ENCODE measurements at regions not wholly inside any gene's neighbourhood (a gene's known extent, or its start where the extent isn't known, plus 50 kb on each side); places are given as distances from the start of the nearest gene placed in this dataset.

DNA sequence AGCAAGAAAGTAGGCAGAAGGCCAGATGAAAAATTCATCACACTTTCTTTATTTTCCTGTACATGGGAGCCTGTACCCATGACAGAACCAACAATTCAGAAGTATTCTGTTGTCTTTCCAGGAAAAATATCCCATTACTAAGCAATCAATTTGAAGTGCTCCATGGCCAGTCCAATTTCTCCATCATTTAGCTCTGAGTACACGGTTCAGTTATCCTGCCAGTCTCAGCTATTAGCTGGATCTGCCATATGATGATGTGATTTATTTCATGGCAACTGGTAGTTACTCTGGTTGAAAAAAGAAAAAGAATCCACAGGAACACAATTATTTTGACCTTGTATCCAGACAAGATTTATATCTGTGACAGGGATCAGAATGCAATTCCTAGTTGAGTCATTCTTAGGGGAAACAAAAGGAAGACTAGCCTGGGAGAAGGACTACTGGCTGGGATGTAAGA, 70.6 kb upstream of the GORAB start:
- TF ChIP-seq, protein P1, sequence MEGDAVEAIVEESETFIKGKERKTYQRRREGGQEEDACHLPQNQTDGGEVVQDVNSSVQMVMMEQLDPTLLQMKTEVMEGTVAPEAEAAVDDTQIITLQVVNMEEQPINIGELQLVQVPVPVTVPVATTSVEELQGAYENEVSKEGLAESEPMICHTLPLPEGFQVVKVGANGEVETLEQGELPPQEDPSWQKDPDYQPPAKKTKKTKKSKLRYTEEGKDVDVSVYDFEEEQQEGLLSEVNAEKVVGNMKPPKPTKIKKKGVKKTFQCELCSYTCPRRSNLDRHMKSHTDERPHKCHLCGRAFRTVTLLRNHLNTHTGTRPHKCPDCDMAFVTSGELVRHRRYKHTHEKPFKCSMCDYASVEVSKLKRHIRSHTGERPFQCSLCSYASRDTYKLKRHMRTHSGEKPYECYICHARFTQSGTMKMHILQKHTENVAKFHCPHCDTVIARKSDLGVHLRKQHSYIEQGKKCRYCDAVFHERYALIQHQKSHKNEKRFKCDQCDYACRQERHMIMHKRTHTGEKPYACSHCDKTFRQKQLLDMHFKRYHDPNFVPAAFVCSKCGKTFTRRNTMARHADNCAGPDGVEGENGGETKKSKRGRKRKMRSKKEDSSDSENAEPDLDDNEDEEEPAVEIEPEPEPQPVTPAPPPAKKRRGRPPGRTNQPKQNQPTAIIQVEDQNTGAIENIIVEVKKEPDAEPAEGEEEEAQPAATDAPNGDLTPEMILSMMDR (conservative IDR thresholded peaks at IDR 0.05 in 1 of 2, IDR thresholded peaks at IDR 0.05 in 1 of 2; ENCODE audit: extremely low read depth in 1 of 2, insufficient read depth in 1 of 2, low read depth in 1 of 2, low read length in 2 of 2): no peak
- no peak for TF ChIP-seq EZH2 (IDR thresholded peaks at IDR 0.05; ENCODE audit: borderline replicate concordance, low read length)
